Amniotic stem cell (primary cell): ENCODE measurements at regions not wholly inside any gene's neighbourhood (a gene's known extent, or its start where the extent isn't known, plus 50 kb on each side); places are given as distances from the start of the nearest gene placed in this dataset.
A peak's percentile ranks its signal among the peaks of the same experiment; 100 is the strongest.
"Not testable (repeated sequence)": the region's sequence is repeated elsewhere in the genome, so short reads cannot be mapped to it uniquely, and the experiment has no call there.

Experiments
- DNase-seq: peaks from one replicate; lab custom pipeline; 2025; lab: John Stamatoyannopoulos, UW

GRCh38 chr2:234861841-234862735 is 89.7 kb upstream of the SH3BP4 start:
- no peak for DNase-seq

- DNase-seq: not testable (repeated sequence)
These were observed 92.4 kb upstream of the SH3BP4 start for GRCh38 chr2:234859330-234859872.

- no peak for DNase-seq
These were observed 93.0 kb upstream of the SH3BP4 start for GRCh38 chr2:234858790-234859329.

- no peak for DNase-seq
These were observed 93.7 kb upstream of the SH3BP4 start for GRCh38 chr2:234858145-234858544.

GRCh38 chr2:234853729-234854128 is 98.1 kb upstream of the SH3BP4 start:
- DNase-seq: no peak

GRCh38 chr2:234852941-234853340 is 98.9 kb upstream of the SH3BP4 start:
- DNase-seq: no peak

- no peak for DNase-seq
These were observed 99.8 kb upstream of the SH3BP4 start for GRCh38 chr2:234852035-234852434.

- no peak for DNase-seq
These were observed 100.4 kb upstream of the SH3BP4 start for GRCh38 chr2:234851451-234851850.

GRCh38 chr2:234850818-234851217 is 101.0 kb upstream of the SH3BP4 start:
- DNase-seq: no peak

GRCh38 chr2:234849678-234850077 is 102.1 kb upstream of the SH3BP4 start:
- no peak for DNase-seq

GRCh38 chr2:234848578-234848977 is 103.2 kb upstream of the SH3BP4 start:
- DNase-seq: no peak

GRCh38 chr2:234847639-234848038 is 104.2 kb upstream of the SH3BP4 start:
- no peak for DNase-seq

GRCh38 chr2:234847364-234847635 is 104.5 kb upstream of the SH3BP4 start:
- DNase-seq: no peak

- DNase-seq: no peak
These were observed 105.0 kb upstream of the SH3BP4 start for GRCh38 chr2:234846599-234847363.

- DNase-seq: no peak
These were observed 105.9 kb upstream of the SH3BP4 start for GRCh38 chr2:234845602-234846590.

GRCh38 chr2:234843411-234843810 is 108.4 kb upstream of the SH3BP4 start:
- DNase-seq: no peak

GRCh38 chr2:234842753-234843152 is 109.1 kb upstream of the SH3BP4 start:
- no peak for DNase-seq

GRCh38 chr2:234841321-234842015 is 110.3 kb upstream of the SH3BP4 start:
- no peak for DNase-seq

- peak; percentile 46 for DNase-seq
These were observed 111.5 kb upstream of the SH3BP4 start for GRCh38 chr2:234840336-234840735.

- DNase-seq: no peak
These were observed 112.5 kb upstream of the SH3BP4 start for GRCh38 chr2:234839285-234839684.

- no peak for DNase-seq
These were observed 115.5 kb upstream of the SH3BP4 start for GRCh38 chr2:234836271-234836670.
